IPS-18a (cell line): ENCODE measurements at regions not wholly inside any gene's neighbourhood (a gene's known extent, or its start where the extent isn't known, plus 50 kb on each side); places are given as distances from the start of the nearest gene placed in this dataset.
"Not testable (repeated sequence)": the region's sequence is repeated elsewhere in the genome, so short reads cannot be mapped to it uniquely, and the experiment has no call there.

Source experiments
- H3K27ac ChIP-seq: one replicate; pipeline ENCODE4 v1.5.1; 2013; ENCODE audit warnings: low read length
- H3K27me3 ChIP-seq: one replicate; pipeline ENCODE4 v1.6.1; 2013; ENCODE audit warnings: mild to moderate bottlenecking, low read length; ENCODE audit not compliant: control insufficient read depth, insufficient read depth
- H3K36me3 ChIP-seq: one replicate; pipeline ENCODE4 v1.6.1; 2013; ENCODE audit warnings: low read depth, low read length; ENCODE audit not compliant: control insufficient read depth
- H3K4me1 ChIP-seq: one replicate; pipeline ENCODE4 v1.6.1; 2013; ENCODE audit warnings: low read depth, low read length; ENCODE audit not compliant: control insufficient read depth
- H3K4me3 ChIP-seq: one replicate; pipeline ENCODE4 v1.5.1; 2013; ENCODE audit warnings: low read length
- H3K9ac ChIP-seq: one replicate; pipeline ENCODE4 v1.6.1; 2013; ENCODE audit warnings: mild to moderate bottlenecking, low read length, moderate library complexity
- H3K9me3 ChIP-seq: one replicate; pipeline ENCODE4 v1.6.1; 2013; ENCODE audit warnings: low read depth, low read length; ENCODE audit not compliant: control insufficient read depth

- Histone ChIP-seq H3K36me3 (no peaks in the 10 kb centered on the region), H3K27me3 (no peaks in the 10 kb centered on the region), H3K9ac (no peak overlapping the region), H3K4me3 (no peak overlapping the region), H3K27ac (no peak overlapping the region), H3K9me3 (no peaks in the 10 kb centered on the region), H3K4me1 (no peaks in the 10 kb centered on the region)
Observed at GRCh38 chr3:110344487-110344886, 727.1 kb upstream of the NECTIN3 start.

- Histone ChIP-seq H3K36me3 (no peaks in the 10 kb centered on the region), H3K27ac (no peak overlapping the region), H3K9ac (no peak overlapping the region), H3K4me3 (no peak overlapping the region), H3K9me3 (no peaks in the 10 kb centered on the region), H3K4me1 (no peaks in the 10 kb centered on the region), H3K27me3 (no peaks in the 10 kb centered on the region)
Observed at GRCh38 chr3:110344897-110345767, 726.5 kb upstream of the NECTIN3 start.

- no peaks in the 10 kb centered on the region for H3K36me3 ChIP-seq
- no peak overlapping the region for H3K27ac ChIP-seq
Observed at GRCh38 chr3:110349295-110349694, 722.3 kb upstream of the NECTIN3 start.

GRCh38 chr3:110352841-110353604, 718.6 kb upstream of the NECTIN3 start:
- no peak overlapping the region for H3K9ac ChIP-seq
- H3K4me3 ChIP-seq: no peak overlapping the region
- H3K9me3 ChIP-seq: no peaks in the 10 kb centered on the region
- H3K27me3 ChIP-seq: no peaks in the 10 kb centered on the region
- H3K36me3 ChIP-seq: no peaks in the 10 kb centered on the region
- H3K4me1 ChIP-seq: no peaks in the 10 kb centered on the region
- no peak overlapping the region for H3K27ac ChIP-seq

More at GRCh38 chr3:110349295-110349694, 722.3 kb upstream of the NECTIN3 start:
- Histone ChIP-seq H3K27me3 (no peaks in the 10 kb centered on the region), H3K9ac (no peak overlapping the region), H3K4me1 (no peaks in the 10 kb centered on the region), H3K4me3 (no peak overlapping the region), H3K9me3 (no peaks in the 10 kb centered on the region)

- Histone ChIP-seq H3K36me3 (no peaks in the 10 kb centered on the region), H3K9me3 (no peaks in the 10 kb centered on the region), H3K4me3 (no peak overlapping the region), H3K27me3 (no peaks in the 10 kb centered on the region), H3K27ac (no peak overlapping the region), H3K4me1 (no peaks in the 10 kb centered on the region), H3K9ac (no peak overlapping the region)
Observed at GRCh38 chr3:110362751-110363150, 708.9 kb upstream of the NECTIN3 start.

GRCh38 chr3:110367289-110367688, 704.3 kb upstream of the NECTIN3 start:
- H3K27ac ChIP-seq, H3K4me3 ChIP-seq, H3K9ac ChIP-seq, H3K9me3 ChIP-seq, H3K4me1 ChIP-seq, H3K36me3 ChIP-seq, H3K27me3 ChIP-seq: not testable (repeated sequence)

- no peaks in the 10 kb centered on the region for H3K9me3 ChIP-seq
- no peak overlapping the region for H3K9ac ChIP-seq
- no peaks in the 10 kb centered on the region for H3K36me3 ChIP-seq
- no peaks in the 10 kb centered on the region for H3K4me1 ChIP-seq
- H3K4me3 ChIP-seq: no peak overlapping the region
- no peaks in the 10 kb centered on the region for H3K27me3 ChIP-seq
- no peak overlapping the region for H3K27ac ChIP-seq
Observed at GRCh38 chr3:110375751-110376518, 695.7 kb upstream of the NECTIN3 start.

- H3K27me3 ChIP-seq: no peaks in the 10 kb centered on the region
- no peaks in the 10 kb centered on the region for H3K36me3 ChIP-seq
- no peak overlapping the region for H3K4me3 ChIP-seq
- no peak overlapping the region for H3K9ac ChIP-seq
- no peaks in the 10 kb centered on the region for H3K9me3 ChIP-seq
- no peaks in the 10 kb centered on the region for H3K4me1 ChIP-seq
- H3K27ac ChIP-seq: no peak overlapping the region
Observed at GRCh38 chr3:110378481-110378880, 693.1 kb upstream of the NECTIN3 start.

GRCh38 chr3:110381992-110382391, 689.6 kb upstream of the NECTIN3 start:
- H3K36me3 ChIP-seq: no peaks in the 10 kb centered on the region
- no peaks in the 10 kb centered on the region for H3K4me1 ChIP-seq
- H3K4me3 ChIP-seq: no peak overlapping the region
- H3K27ac ChIP-seq: no peak overlapping the region
- no peak overlapping the region for H3K9ac ChIP-seq
- H3K9me3 ChIP-seq: no peaks in the 10 kb centered on the region
- no peaks in the 10 kb centered on the region for H3K27me3 ChIP-seq

- Histone ChIP-seq H3K9ac (no peak overlapping the region), H3K4me3 (no peak overlapping the region), H3K27me3 (no peaks in the 10 kb centered on the region), H3K4me1 (no peaks in the 10 kb centered on the region), H3K36me3 (no peaks in the 10 kb centered on the region), H3K27ac (no peak overlapping the region), H3K9me3 (no peaks in the 10 kb centered on the region)
Observed at GRCh38 chr3:110383356-110383755, 688.3 kb upstream of the NECTIN3 start.

GRCh38 chr3:110384601-110385000, 687.0 kb upstream of the NECTIN3 start:
- Histone ChIP-seq H3K27ac (no peak overlapping the region), H3K4me3 (no peak overlapping the region), H3K9ac (no peak overlapping the region), H3K4me1 (no peaks in the 10 kb centered on the region), H3K27me3 (no peaks in the 10 kb centered on the region), H3K9me3 (no peaks in the 10 kb centered on the region), H3K36me3 (no peaks in the 10 kb centered on the region)
